BLaER1 (cell line): ENCODE measurements at regions not wholly inside any gene's neighbourhood (a gene's known extent, or its start where the extent isn't known, plus 50 kb on each side); places are given as distances from the start of the nearest gene placed in this dataset.

Source experiments
- H3K27ac ChIP-seq: shearing (Covaris generic); formaldehyde crosslinking; 2 replicates; pipeline ENCODE4 v1.8.1; 2022
- H3K27me3 ChIP-seq: shearing (Covaris generic); formaldehyde crosslinking; 2 replicates; pipeline ENCODE4 v1.8.1; 2022
- H3K36me3 ChIP-seq: shearing (Covaris generic); formaldehyde crosslinking; 2 replicates; pipeline ENCODE4 v1.8.1; 2022
- H3K4me1 ChIP-seq: shearing (Covaris generic); formaldehyde crosslinking; 2 replicates; pipeline ENCODE4 v1.8.1; 2022
- H3K4me2 ChIP-seq: shearing (Covaris generic); formaldehyde crosslinking; 2 replicates; pipeline ENCODE4 v1.8.1; 2022
- H3K4me3 ChIP-seq: shearing (Covaris generic); formaldehyde crosslinking; 2 replicates; pipeline ENCODE4 v1.8.1; 2022
- H3K9ac ChIP-seq: shearing (Covaris generic); formaldehyde crosslinking; 2 replicates; pipeline ENCODE4 v1.8.1; 2022
- H3K9me3 ChIP-seq: shearing (Covaris generic); formaldehyde crosslinking; 2 replicates; pipeline ENCODE4 v1.8.1; 2022
- H4K20me1 ChIP-seq: shearing (Covaris generic); formaldehyde crosslinking; 2 replicates; pipeline ENCODE4 v1.8.1; 2022
- Cebpa-rat ChIP-seq: shearing (Covaris generic); IDR thresholded peaks from 2 replicates; pipeline ENCODE4 v1.8.1; 2022

- H3K9me3 ChIP-seq = peaks cover 5% of the 10 kb centered on the region; the same call in 1 of the 2 replicates
- no peak overlapping the region for H3K4me3 ChIP-seq
- no peak overlapping the region for H3K4me2 ChIP-seq
- H4K20me1 ChIP-seq = no peaks in the 10 kb centered on the region
- H3K4me1 ChIP-seq = no peaks in the 10 kb centered on the region
- H3K27me3 ChIP-seq = no peaks in the 10 kb centered on the region
- H3K27ac ChIP-seq = no peak overlapping the region
- H3K36me3 ChIP-seq = no peaks in the 10 kb centered on the region
- H3K9ac ChIP-seq = no peak overlapping the region
- no peak for TF ChIP-seq Cebpa-rat
These were observed 423.1 kb downstream of the FIGN start for GRCh38 chr2:163312713-163313112.

GRCh38 chr2:163306647-163307046 is 429.2 kb downstream of the FIGN start:
- no peak for TF ChIP-seq Cebpa-rat
- no peaks in the 10 kb centered on the region for H3K4me1 ChIP-seq
- no peaks in the 10 kb centered on the region for H4K20me1 ChIP-seq
- peaks cover 6% of the 10 kb centered on the region; the same call in 1 of the 2 replicates for H3K9me3 ChIP-seq
- H3K27ac ChIP-seq = no peak overlapping the region
- no peak overlapping the region for H3K4me3 ChIP-seq
- no peak overlapping the region for H3K9ac ChIP-seq
- no peaks in the 10 kb centered on the region for H3K36me3 ChIP-seq
- H3K27me3 ChIP-seq = no peaks in the 10 kb centered on the region
- H3K4me2 ChIP-seq = no peak overlapping the region

GRCh38 chr2:163302141-163302540 is 433.7 kb downstream of the FIGN start:
- H3K27me3 ChIP-seq = no peaks in the 10 kb centered on the region
- no peak overlapping the region for H3K4me3 ChIP-seq
- H3K4me2 ChIP-seq = no peak overlapping the region
- H3K4me1 ChIP-seq = no peaks in the 10 kb centered on the region
- H3K27ac ChIP-seq = no peak overlapping the region
- H3K9me3 ChIP-seq = peaks cover 6% of the 10 kb centered on the region; the same call in 1 of the 2 replicates
- no peaks in the 10 kb centered on the region for H4K20me1 ChIP-seq
- no peaks in the 10 kb centered on the region for H3K36me3 ChIP-seq
- H3K9ac ChIP-seq = no peak overlapping the region
- TF ChIP-seq Cebpa-rat = no peak

GRCh38 chr2:163291790-163292189 is 444.0 kb downstream of the FIGN start:
- H3K27me3 ChIP-seq = no peaks in the 10 kb centered on the region
- no peak overlapping the region for H3K27ac ChIP-seq
- H3K9me3 ChIP-seq = no peaks in the 10 kb centered on the region
- no peaks in the 10 kb centered on the region for H3K36me3 ChIP-seq
- H3K4me2 ChIP-seq = no peak overlapping the region
- H3K4me3 ChIP-seq = no peak overlapping the region
- H4K20me1 ChIP-seq = no peaks in the 10 kb centered on the region
- TF ChIP-seq Cebpa-rat = no peak
- no peak overlapping the region for H3K9ac ChIP-seq
- H3K4me1 ChIP-seq = no peaks in the 10 kb centered on the region

GRCh38 chr2:163281717-163282116 is 443.1 kb upstream of the KCNH7 start:
- Histone ChIP-seq H3K27me3 (no peaks in the 10 kb centered on the region), H3K36me3 (no peaks in the 10 kb centered on the region), H3K9me3 (peaks cover 5% of the 10 kb centered on the region; the same call in 1 of the 2 replicates), H3K27ac (no peak overlapping the region), H3K4me2 (no peak overlapping the region), H4K20me1 (no peaks in the 10 kb centered on the region), H3K4me3 (no peak overlapping the region), H3K9ac (no peak overlapping the region), H3K4me1 (no peaks in the 10 kb centered on the region)
- TF ChIP-seq Cebpa-rat = no peak

- peak; percentile 78; the same call in 1 of the 2 replicates for TF ChIP-seq Cebpa-rat
- H4K20me1 ChIP-seq = no peaks in the 10 kb centered on the region
- H3K4me1 ChIP-seq = no peaks in the 10 kb centered on the region
- peaks cover 16% of the 10 kb centered on the region for H3K9me3 ChIP-seq
- no peaks in the 10 kb centered on the region for H3K36me3 ChIP-seq
- H3K4me3 ChIP-seq = no peak overlapping the region
- no peak overlapping the region for H3K9ac ChIP-seq
- H3K27ac ChIP-seq = no peak overlapping the region
- no peak overlapping the region for H3K4me2 ChIP-seq
- no peaks in the 10 kb centered on the region for H3K27me3 ChIP-seq
These were observed 430.9 kb upstream of the KCNH7 start for GRCh38 chr2:163269374-163270021.

GRCh38 chr2:163266772-163267171 is 428.2 kb upstream of the KCNH7 start:
- no peaks in the 10 kb centered on the region for H3K27me3 ChIP-seq
- H3K36me3 ChIP-seq = no peaks in the 10 kb centered on the region
- H3K27ac ChIP-seq = no peak overlapping the region
- H4K20me1 ChIP-seq = no peaks in the 10 kb centered on the region
- H3K4me1 ChIP-seq = no peaks in the 10 kb centered on the region
- no peak for TF ChIP-seq Cebpa-rat
- H3K9ac ChIP-seq = no peak overlapping the region
- no peak overlapping the region for H3K4me2 ChIP-seq
- no peak overlapping the region for H3K4me3 ChIP-seq
- no peaks in the 10 kb centered on the region for H3K9me3 ChIP-seq

- no peak for TF ChIP-seq Cebpa-rat
- no peak overlapping the region for H3K4me3 ChIP-seq
- no peaks in the 10 kb centered on the region for H3K9me3 ChIP-seq
- H3K4me1 ChIP-seq = no peaks in the 10 kb centered on the region
- no peaks in the 10 kb centered on the region for H3K27me3 ChIP-seq
- H3K27ac ChIP-seq = no peak overlapping the region
- H3K36me3 ChIP-seq = no peaks in the 10 kb centered on the region
- H3K4me2 ChIP-seq = no peak overlapping the region
- H4K20me1 ChIP-seq = no peaks in the 10 kb centered on the region
- H3K9ac ChIP-seq = no peak overlapping the region
These were observed 427.0 kb upstream of the KCNH7 start for GRCh38 chr2:163265562-163265961.

GRCh38 chr2:163264341-163264740 is 425.8 kb upstream of the KCNH7 start:
- Histone ChIP-seq H4K20me1 (no peaks in the 10 kb centered on the region), H3K4me2 (no peak overlapping the region), H3K4me3 (no peak overlapping the region), H3K27ac (no peak overlapping the region), H3K9me3 (no peaks in the 10 kb centered on the region), H3K4me1 (no peaks in the 10 kb centered on the region), H3K9ac (no peak overlapping the region), H3K27me3 (no peaks in the 10 kb centered on the region), H3K36me3 (no peaks in the 10 kb centered on the region)
- no peak for TF ChIP-seq Cebpa-rat

GRCh38 chr2:163259489-163259888 is 420.9 kb upstream of the KCNH7 start:
- TF ChIP-seq Cebpa-rat = no peak
- no peaks in the 10 kb centered on the region for H3K27me3 ChIP-seq
- H3K27ac ChIP-seq = no peak overlapping the region
- no peaks in the 10 kb centered on the region for H3K9me3 ChIP-seq
- H3K9ac ChIP-seq = no peak overlapping the region
- H3K36me3 ChIP-seq = no peaks in the 10 kb centered on the region
- no peak overlapping the region for H3K4me2 ChIP-seq
- no peaks in the 10 kb centered on the region for H3K4me1 ChIP-seq
- H4K20me1 ChIP-seq = no peaks in the 10 kb centered on the region
- H3K4me3 ChIP-seq = no peak overlapping the region

GRCh38 chr2:163255086-163255485 is 416.5 kb upstream of the KCNH7 start:
- Histone ChIP-seq H3K9me3 (no peaks in the 10 kb centered on the region), H3K27ac (no peak overlapping the region), H3K4me3 (no peak overlapping the region), H3K36me3 (no peaks in the 10 kb centered on the region), H3K9ac (no peak overlapping the region), H4K20me1 (no peaks in the 10 kb centered on the region), H3K4me2 (no peak overlapping the region), H3K27me3 (no peaks in the 10 kb centered on the region), H3K4me1 (no peaks in the 10 kb centered on the region)
- no peak for TF ChIP-seq Cebpa-rat
